Activated CD4-positive, alpha-beta T cell treated with anti-CD3 and anti-CD28 coated beads, Interleukin-2, Interleukin-6, amounts not matched to agents 100 ng/mL and 50 ng/mL, durations not matched to agents 16 hours and 8 hours (primary cell): ENCODE measurements at regions not wholly inside any gene's neighbourhood (a gene's known extent, or its start where the extent isn't known, plus 50 kb on each side); places are given as distances from the start of the nearest gene placed in this dataset.

ENCODE experiments used
- DNase-seq: peaks from one replicate; pipeline ENCODE4 v3.0.0-alpha.2; 2020

DNA sequence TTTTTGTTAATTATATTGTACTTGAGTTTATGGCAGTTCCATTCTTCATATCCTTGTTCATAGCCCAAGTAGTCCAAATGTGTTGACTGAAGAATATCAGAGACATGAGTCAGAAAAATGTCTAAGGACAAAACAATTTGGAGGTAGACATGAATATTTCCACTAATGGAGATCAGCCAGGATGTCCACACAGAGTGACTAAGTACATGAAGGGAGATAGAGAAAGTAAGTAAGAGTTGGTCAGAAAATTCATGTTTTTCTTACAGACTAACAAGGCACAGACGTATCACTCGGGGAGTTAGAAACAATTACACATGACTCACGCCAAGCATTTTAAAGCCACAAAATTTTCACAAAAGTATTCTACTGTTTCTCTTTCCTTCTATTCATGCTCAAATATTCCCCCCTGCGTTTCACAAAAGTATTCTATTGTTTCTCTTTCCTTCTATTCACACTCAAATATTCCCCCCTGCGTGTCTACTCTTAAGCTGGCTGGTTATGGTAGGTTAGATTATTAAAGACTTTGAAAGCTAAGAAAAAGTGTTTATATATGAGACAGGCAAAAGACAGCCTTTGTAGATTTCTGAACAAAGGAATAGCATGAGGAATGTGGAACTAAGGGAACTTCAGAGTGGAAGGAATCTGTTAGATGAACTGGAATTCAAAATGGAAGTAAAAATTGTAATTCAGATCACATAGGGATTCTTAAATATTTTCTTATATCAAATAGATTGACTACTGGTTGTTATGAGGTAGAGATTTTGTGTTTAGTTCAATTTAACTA is 648.7 kb upstream of the CCDC54 start:
- DNase-seq: no peak

DNA sequence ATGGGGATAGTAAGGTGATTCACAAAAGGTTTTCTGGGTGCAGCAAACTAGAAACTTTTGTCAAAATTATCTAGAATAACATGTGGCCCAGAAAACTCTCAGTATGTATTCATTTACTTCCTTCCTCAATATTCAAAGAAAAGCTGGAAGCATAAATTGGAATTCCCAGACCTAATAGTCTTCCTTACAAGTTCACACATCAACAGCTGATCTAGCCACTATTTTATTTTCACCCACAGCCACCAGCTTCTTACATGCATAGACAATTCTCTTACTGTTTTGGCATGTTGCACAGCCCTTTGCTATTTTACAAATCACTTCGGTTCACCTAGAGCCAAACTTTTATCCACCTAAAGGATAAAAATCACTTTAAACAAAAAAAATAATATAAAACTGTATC is 647.8 kb upstream of the CCDC54 start:
- no peak for DNase-seq

- DNase-seq: no peak
Measured at GRCh38 chr3:106731230-106731629, 646.0 kb upstream of the CCDC54 start.

DNA sequence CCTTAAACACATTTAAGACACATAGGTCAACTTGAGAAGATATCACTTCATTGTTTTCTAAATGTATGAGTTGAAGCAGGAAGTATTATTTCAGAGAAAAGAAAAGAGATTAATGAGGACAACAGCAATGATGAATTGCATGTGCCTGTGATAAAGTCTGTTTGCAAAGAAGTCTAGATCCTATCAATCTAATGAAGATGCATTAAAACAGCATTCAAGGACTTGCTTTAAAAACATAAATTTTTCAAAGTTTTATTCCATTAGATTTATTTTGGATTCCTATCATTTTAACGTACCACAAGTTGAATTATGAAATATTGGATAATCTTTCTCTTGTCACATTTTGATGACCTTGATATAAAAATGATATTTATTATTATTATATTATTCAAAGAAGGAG is 642.5 kb upstream of the CCDC54 start:
- no peak for DNase-seq

GRCh38 chr3:106737265-106737664 is 640.0 kb upstream of the CCDC54 start:
- no peak for DNase-seq

DNA sequence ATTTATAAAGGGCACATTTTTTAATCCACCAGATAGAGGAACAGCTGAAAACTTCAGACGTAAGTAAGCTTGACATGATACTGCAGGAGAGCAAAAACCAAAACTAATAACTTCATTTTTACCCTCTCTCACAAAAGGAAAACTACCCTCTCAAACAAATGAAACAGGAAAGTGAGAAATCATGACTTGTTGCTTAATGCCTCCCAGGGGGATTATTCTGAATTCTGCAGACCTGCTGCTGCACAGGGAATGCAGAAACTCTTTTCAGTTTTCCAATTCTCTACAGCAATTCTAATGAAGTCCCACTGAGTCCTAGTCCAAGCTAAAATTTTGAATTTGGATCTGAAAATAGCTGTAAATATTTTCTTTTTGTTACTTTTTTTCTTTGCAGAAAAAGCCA is 637.1 kb upstream of the CCDC54 start:
- no peak for DNase-seq

GRCh38 chr3:106745344-106746168 is 631.7 kb upstream of the CCDC54 start:
- no peak for DNase-seq

GRCh38 chr3:106746286-106746685 is 631.0 kb upstream of the CCDC54 start:
- no peak for DNase-seq

DNA sequence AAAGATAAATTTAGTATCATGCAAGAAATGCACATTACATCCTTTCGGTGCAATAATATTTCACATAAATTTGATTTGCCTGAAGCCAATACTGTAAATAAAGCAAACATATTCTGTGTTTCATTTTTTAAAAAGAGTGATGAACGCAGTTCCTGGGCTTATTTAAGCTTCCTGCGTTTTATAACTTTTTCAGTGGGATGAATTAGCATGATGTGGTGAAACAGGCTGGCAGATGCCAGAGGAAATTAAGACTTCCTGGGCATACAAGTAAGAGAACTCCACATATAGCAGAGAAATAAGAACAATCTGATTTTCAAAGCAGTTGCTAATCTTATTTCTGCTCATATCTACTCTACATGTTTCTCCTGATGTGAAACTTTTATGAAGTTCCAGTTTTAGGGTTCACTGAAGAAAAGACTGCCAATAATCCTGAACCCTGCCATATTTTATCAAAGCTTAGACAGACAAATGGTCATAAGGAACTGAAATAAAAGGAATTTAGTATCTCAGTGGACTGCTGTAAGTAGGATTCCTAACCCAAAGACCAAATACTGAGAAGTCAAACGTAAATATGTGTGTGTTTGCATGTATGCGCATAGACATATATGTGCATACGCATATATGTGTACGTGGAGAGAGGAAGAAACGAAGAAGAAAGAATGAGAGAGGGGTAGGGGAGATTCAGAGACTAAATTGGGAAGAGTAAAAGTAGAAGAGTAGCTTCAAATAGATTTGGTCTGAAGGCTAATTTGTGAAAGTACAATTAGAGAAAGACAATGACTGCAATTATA is 628.6 kb upstream of the CCDC54 start:
- no peak for DNase-seq

DNA sequence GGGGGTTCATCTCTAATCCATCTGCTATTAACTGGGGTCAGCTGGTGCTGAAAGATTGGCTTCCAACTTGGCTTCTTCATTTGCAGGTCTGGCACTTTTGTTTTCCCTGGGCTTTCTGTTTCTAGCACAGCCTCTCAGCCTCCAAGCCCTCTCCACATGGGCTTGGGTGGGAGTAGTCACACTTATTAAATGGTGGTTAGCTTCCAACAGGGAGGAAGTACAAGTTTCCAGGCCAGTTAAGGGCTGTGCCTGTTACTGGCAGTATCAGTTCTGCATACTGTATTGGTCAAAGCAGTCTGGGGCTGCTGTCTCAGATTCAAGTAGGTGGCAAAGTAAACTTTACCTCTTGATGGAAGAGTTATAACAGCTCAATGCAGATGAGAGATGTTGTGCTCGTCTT is 627.1 kb upstream of the CCDC54 start:
- no peak for DNase-seq

DNA sequence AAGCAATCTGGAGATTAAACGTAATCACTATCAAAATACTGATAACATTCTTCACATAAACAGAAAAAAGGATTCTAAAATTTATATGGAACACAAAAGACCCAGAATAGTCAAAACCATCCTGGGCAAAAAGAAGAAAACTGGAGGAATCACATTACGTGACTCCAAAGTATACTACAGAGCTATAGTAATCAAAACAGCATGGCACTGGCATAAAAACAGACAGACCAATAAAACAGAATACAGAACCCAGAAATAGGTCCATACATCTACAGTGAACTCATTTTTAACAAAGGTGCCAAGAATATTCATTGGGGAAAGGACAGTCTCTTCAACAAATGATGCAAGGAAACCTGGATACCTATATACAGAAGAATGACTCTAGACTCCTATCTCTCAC is 621.9 kb upstream of the CCDC54 start:
- DNase-seq: no peak

DNA sequence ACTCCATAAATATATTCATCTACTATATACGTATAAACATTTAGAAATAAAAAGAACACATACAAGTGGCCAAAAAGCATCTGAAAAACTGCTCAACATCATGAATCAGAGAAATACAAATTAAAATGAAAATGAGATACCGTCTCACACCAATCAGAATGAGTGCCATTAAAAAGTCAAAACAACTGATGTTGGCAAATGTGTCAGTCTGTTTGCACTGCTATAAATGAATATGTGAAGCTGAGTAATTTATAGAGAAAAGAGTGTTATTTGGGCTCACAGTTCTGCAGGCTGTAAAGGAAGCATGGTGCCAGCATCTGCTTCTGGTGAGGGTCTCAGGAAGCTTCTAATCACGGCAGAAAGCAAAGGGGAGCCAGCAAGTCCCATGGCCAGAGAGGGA is 620.3 kb upstream of the CCDC54 start:
- no peak for DNase-seq

- no peak for DNase-seq
Measured at GRCh38 chr3:106758459-106758858, 618.8 kb upstream of the CCDC54 start.

DNA sequence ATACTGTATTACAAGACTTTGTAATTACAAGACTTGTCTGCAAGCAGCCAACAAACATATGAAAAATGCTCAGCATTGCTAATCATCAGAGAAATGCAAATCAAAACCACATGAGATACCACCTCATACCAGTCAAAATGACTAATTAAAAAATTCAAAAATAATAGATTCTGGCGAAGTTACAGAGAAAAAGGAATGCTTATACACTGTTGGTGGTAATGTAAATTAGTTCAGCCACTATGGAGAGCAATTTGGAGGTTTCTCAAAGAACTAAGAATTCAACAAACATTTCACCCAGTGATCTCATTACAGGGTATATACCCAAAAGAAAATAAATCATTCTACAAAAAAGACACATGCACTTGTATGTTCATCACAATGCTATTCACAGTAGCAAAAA is 617.5 kb upstream of the CCDC54 start:
- DNase-seq: no peak

GRCh38 chr3:106765342-106765741 is 611.9 kb upstream of the CCDC54 start:
- no peak for DNase-seq

DNA sequence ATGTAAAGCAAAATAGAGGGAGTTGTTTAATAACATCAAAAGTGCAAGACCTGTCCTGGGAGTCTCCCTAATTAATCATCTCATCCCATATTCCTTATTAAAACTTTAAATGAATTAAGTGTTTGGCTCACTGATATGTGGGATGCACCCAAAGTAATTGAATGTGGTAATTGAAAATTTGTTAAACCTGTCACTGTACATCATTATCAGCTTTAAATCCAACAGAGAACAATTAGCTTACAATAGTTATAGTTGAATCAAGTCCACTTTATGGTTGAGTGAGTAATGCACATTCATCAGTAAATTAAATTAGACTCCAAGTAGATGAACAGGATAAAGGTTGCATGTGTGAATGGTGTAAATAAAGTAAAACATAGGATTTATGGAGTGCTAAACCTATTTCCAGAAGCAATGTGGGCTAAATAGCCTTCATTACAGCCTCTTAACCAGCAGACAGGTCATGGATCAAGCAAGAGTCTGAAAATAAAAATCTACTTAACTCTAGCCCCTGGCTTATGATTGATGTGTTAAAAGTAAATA is 608.2 kb upstream of the CCDC54 start:
- no peak for DNase-seq

DNA sequence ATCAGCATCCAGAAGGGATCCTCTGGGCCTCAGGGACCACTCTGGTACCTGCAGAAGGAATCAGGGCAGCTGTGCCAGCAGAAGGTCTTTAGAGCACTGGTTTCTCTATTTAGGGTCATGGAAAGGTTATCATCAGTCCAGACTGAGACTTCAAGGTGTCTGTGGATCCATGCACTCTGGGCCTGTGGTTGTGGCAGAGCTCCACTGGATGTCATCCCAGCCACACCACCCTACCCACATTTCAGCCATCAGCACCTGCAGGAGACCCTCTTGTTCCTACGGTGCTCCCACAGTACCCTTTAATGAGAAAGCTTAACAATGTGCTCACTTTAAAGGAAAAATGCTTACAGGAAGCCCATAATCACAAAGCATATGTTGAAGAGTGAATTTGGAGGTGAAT is 603.4 kb upstream of the CCDC54 start:
- no peak for DNase-seq

DNA sequence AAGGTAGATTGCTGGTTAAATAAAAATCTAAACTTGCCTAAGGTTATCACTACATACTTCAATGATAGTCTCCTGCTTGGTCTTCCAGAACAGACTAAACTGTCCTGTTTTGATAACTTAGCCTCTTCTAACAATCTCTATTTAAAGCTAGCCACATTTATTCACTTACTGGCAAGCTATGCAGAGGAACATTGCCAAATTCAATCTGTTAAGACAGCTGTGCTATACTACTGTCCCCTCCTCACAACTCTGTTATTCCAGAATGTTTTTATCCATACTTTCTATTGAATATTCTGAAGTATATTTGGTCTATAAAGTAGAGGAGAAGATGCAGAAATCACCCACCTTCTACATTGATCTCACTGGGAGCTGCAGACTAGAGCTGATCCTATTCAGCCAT is 594.0 kb upstream of the CCDC54 start:
- no peak for DNase-seq

GRCh38 chr3:106789276-106789675 is 588.0 kb upstream of the CCDC54 start:
- DNase-seq: no peak

DNA sequence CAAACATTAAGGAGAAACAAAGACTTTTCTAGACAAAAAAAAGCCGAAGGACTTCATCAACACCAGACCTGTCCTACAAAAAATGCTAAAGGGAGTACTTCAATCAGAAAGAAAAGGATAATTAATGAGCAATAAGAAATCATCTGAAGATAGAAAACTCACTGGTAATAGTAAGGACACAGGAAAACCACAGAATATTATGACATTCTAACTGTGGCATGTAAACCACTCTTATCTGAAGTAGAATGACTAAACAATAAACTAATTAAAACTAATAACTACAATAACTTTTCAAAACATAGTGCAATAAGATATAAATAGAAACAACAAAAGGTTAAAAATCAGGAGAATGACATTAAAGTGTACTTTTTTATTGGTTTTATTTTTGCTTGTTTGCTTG is 584.5 kb upstream of the CCDC54 start:
- DNase-seq: no peak

- DNase-seq: no peak
Measured at GRCh38 chr3:106794442-106794841, 582.8 kb upstream of the CCDC54 start.

DNA sequence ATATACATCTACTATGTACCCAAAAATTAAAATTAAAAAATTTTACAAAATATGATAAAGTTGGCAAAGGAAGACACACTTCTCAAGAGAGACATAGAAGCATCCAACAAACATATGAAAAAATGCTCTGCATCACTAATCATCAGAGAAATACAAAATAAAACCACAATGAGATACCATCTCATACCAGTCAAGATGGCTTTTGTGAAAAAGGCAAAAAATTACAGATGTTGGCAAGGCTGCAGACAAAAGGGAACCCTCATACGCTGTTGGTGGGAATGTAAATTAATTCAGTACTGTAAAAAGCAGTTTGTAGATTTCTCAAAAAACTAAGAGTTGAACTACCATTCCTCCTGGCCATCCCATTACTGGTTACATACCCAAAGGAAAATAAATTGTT is 581.7 kb upstream of the CCDC54 start:
- no peak for DNase-seq

GRCh38 chr3:106797461-106797860 is 579.8 kb upstream of the CCDC54 start:
- no peak for DNase-seq
